ENCODE measurements at regions not wholly inside any gene's neighbourhood (a gene's known extent, or its start where the extent isn't known, plus 50 kb on each side); places are given as distances from the start of the nearest gene placed in this dataset.

- ChIA-PET POLR2A (interaction anchor here (0.7 to 1.4 kb wide), 2 partner anchors 19 to 408 kb away, joined by 3 read pairs; no protein-coding TSS in a partner anchor), CTCF (ENCODE audit: low intra/inter-chr PET ratio) (no interaction called here)
- Histone ChIP-seq H3K79me2 (ENCODE audit: control insufficient read depth, insufficient read depth, low read length) (no peaks in the 10 kb centered on the region), H3K27ac (ENCODE audit: extremely low read depth, low read depth, low read length) (no peak overlapping the region), H3K36me3 (ENCODE audit: control insufficient read depth, insufficient read depth, low read length) (no peaks in the 10 kb centered on the region), H4K20me1 (replicated peaks; ENCODE audit: control insufficient read depth, insufficient read depth, low read length) (no peaks in the 10 kb centered on the region), H3K9me1 (ENCODE audit: control insufficient read depth, insufficient read depth, low read length) (no peaks in the 10 kb centered on the region), H3K27me3 (ENCODE audit: control insufficient read depth in 2 of 2, insufficient read depth in 2 of 2, low read length in 2 of 2) (peaks cover 21 to 25% of the 10 kb centered on the region in 2 experiments; a peak in 4 of 5 replicates), H3K4me3 (no peak overlapping the region), H3K9ac (ENCODE audit: insufficient read depth in 1 of 2, low read depth in 2 of 2, low read length in 2 of 2) (no peak overlapping the region), H3K4me2 (ENCODE audit: insufficient read depth, low read length) (no peak overlapping the region), H3K9me3 (replicated peaks; ENCODE audit: control insufficient read depth, insufficient read depth, low read depth, low read length) (no peaks in the 10 kb centered on the region), H3K4me1 (replicated peaks in 1 of 2; ENCODE audit: control insufficient read depth in 2 of 2, insufficient read depth in 2 of 2, low read length in 2 of 2) (no peaks in the 10 kb centered on the region; a peak in 1 of 5 replicates), H2AFZ (ENCODE audit: low read depth, low read length) (no peak overlapping the region)
- FAIRE-seq: no peak
- BruUV-seq (replicated peaks): no TSS peak
- in situ Hi-C loops (cut with MboI) (no loop called here), intact Hi-C loops (cut with micrococcal nuclease) (no loop called here)
- WGBS (ENCODE audit: insufficient coverage, low coverage, missing lambda C conversion rate): 0% methylated on average over 10 of the region's 10 CpGs
- DNase-seq (ENCODE audit: extremely low read depth in 1 of 4, low spot score in 3 of 4): no peak
- ATAC-seq: no peak
- TF ChIP-seq BRF2 (IDR thresholded peaks at IDR 0.05; ENCODE audit: borderline replicate concordance, insufficient read depth, insufficient read length) (no peak), CUX1 (CRISPR knock-in tag; IDR thresholded peaks at IDR 0.05) (no peak), IFI16 (CRISPR knock-in tag; IDR thresholded peaks at IDR 0.05) (no peak), CBFA2T3 (IDR thresholded peaks at IDR 0.05) (no peak), WHSC1 (IDR thresholded peaks at IDR 0.05; ENCODE audit: low read length) (no peak), TAF1 (IDR thresholded peaks at IDR 0.05; ENCODE audit: control insufficient read depth, extremely low read depth, insufficient read depth, low read length, severe bottlenecking) (no peak), ZNF324 (CRISPR knock-in tag; IDR thresholded peaks at IDR 0.05) (no peak), NCOA1 (IDR thresholded peaks at IDR 0.05; ENCODE audit: low read depth) (no peak), RUNX1 (IDR thresholded peaks at IDR 0.05; ENCODE audit: low read depth) (no peak), HSF4 (CRISPR knock-in tag; IDR thresholded peaks at IDR 0.05; ENCODE audit: borderline replicate concordance) (no peak), ETV1 (tag; conservative IDR thresholded peaks at IDR 0.05; ENCODE audit: low read depth) (no peak)
- TF ChIP-seq, protein P1, sequence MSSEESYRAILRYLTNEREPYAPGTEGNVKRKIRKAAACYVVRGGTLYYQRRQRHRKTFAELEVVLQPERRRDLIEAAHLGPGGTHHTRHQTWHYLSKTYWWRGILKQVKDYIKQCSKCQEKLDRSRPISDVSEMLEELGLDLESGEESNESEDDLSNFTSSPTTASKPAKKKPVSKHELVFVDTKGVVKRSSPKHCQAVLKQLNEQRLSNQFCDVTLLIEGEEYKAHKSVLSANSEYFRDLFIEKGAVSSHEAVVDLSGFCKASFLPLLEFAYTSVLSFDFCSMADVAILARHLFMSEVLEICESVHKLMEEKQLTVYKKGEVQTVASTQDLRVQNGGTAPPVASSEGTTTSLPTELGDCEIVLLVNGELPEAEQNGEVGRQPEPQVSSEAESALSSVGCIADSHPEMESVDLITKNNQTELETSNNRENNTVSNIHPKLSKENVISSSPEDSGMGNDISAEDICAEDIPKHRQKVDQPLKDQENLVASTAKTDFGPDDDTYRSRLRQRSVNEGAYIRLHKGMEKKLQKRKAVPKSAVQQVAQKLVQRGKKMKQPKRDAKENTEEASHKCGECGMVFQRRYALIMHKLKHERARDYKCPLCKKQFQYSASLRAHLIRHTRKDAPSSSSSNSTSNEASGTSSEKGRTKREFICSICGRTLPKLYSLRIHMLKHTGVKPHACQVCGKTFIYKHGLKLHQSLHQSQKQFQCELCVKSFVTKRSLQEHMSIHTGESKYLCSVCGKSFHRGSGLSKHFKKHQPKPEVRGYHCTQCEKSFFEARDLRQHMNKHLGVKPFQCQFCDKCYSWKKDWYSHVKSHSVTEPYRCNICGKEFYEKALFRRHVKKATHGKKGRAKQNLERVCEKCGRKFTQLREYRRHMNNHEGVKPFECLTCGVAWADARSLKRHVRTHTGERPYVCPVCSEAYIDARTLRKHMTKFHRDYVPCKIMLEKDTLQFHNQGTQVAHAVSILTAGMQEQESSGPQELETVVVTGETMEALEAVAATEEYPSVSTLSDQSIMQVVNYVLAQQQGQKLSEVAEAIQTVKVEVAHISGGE (CRISPR knock-in tag; IDR thresholded peaks at IDR 0.05): no peak
Measured at GRCh38 chr2:54377901-54378493, 78.1 kb upstream of the SPTBN1 start.

Measured in K562 (cell line).